ENCODE measurements at regions not wholly inside any gene's neighbourhood (a gene's known extent, or its start where the extent isn't known, plus 50 kb on each side); places are given as distances from the start of the nearest gene placed in this dataset.

DNA sequence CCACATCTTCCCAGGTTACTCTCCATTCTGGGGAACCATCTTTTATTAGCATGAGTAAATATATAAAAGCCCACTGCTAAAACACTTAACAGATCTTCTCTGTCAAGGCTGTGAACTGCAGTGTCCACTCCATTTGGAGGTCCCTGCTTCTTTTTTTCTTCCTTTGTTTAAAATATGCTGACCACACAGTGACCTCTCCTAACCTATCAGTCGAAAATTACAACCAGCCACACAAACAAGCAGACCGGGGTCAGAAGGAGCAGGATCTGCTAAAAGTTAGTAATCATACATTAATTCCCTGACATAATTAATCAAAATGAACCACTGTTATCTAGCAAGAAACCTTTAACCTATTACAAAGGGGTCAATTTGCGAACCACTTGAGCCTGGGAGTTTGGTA, 427.9 kb upstream of the NR2F2 start:
- Histone ChIP-seq H3K36me3 (no peaks in the 10 kb centered on the region), H3K27ac (no peak overlapping the region), H3K4me1 (replicated peaks) (no peaks in the 10 kb centered on the region), H3K27me3 (replicated peaks) (no peaks in the 10 kb centered on the region), H3K4me3 (no peak overlapping the region), H3K9me3 (replicated peaks) (no peaks in the 10 kb centered on the region)
- no peak for DNase-seq (ENCODE audit: low read depth in 1 of 2, low spot score in 2 of 2)

DNA sequence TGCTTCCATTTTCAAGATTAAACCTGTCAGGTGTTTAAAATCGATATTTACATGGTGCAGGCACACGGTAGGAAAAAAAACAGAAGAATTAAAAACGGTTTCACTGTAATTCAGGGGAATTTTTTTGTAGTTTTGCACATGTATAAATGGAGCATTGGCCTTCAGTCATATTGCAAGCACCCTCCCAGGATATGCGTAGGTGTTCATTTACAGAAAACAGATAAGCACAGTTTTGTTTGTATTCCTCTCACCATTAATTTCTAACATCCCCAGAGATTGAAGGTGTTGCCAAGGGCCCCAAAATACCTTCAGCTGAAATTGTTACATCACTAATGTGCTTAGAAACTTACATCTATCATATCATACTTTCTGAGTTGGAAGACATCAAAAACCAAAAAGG, 427.1 kb upstream of the NR2F2 start:
- Histone ChIP-seq H3K4me3 (no peak overlapping the region), H3K9me3 (replicated peaks) (no peaks in the 10 kb centered on the region), H3K27me3 (replicated peaks) (no peaks in the 10 kb centered on the region), H3K4me1 (replicated peaks) (no peaks in the 10 kb centered on the region), H3K36me3 (no peaks in the 10 kb centered on the region), H3K27ac (no peak overlapping the region)
- DNase-seq (ENCODE audit: low read depth in 1 of 2, low spot score in 2 of 2) = no peak

DNA sequence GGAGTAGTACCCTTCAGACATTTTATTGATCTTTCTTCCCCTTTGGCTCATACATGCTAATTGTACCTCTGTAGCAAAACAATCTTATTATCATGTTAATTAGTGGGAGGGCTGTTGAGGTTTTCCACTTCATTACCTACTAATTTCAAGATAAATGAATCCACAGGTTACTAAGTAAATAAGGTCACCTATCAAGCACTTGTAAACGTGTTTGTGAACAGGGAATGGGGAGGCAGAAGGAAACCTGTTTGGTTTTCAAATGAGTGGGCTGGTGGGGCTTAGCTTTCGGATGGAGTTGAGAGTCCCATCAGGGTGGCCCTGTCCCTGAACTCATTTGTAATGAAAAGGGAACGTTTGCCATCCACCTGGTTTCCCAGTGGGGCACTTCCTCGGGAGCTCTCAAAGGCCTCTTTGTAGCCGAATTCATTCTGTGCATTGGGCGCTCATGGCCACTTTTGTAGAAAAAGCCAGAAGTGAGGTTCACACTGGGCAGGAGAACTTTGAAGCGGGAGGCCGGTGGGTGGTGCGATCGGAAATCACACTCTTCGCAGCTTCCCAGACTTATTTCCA, 419.8 kb upstream of the NR2F2 start:
- no peaks in the 10 kb centered on the region for H3K27me3 ChIP-seq (replicated peaks)
- no peaks in the 10 kb centered on the region for H3K36me3 ChIP-seq
- H3K4me1 ChIP-seq (replicated peaks) = no peaks in the 10 kb centered on the region
- H3K27ac ChIP-seq = no peak overlapping the region
- no peaks in the 10 kb centered on the region for H3K9me3 ChIP-seq (replicated peaks)
- DNase-seq (ENCODE audit: low read depth in 1 of 2, low spot score in 2 of 2) = no peak
- no peak overlapping the region for H3K4me3 ChIP-seq

DNA sequence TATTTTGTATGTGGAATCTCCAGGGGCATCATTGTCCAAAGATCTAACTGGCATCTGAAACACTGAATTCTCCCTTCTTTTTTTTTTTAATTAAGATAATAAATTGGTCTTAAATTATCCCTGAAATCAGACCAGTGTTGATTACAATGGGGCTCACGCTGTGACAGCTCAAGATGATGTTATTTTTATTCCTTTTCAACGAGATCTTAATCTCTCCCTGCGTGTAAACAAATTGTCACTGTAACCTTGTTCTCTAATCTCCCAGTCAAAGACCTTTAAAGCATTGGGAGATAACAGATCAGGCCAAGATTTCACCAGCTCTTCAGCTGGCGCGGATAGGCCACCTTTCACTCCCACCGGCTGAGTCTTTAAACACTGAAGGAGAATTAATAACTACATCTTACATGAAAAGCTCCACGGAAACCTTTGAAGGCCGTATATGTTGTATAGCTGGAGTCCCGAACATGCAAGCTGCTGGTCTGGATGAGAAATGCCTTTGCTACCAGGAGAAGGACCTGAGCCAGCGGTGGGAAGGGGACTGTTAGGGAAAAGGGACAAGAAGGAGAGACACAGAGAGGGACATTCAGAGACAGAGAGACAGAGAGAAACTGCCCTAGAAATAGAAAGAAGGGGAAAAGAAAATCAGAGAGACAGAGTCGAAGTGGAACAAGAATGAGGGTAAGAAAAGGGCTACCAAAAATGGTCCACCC, 418.8 kb upstream of the NR2F2 start:
- DNase-seq (ENCODE audit: low read depth in 1 of 2, low spot score in 2 of 2) = no peak
- no peaks in the 10 kb centered on the region for H3K36me3 ChIP-seq
- no peak overlapping the region for H3K27ac ChIP-seq
- no peaks in the 10 kb centered on the region for H3K27me3 ChIP-seq (replicated peaks)
- no peaks in the 10 kb centered on the region for H3K4me1 ChIP-seq (replicated peaks)
- no peaks in the 10 kb centered on the region for H3K9me3 ChIP-seq (replicated peaks)
- no peak overlapping the region for H3K4me3 ChIP-seq

DNA sequence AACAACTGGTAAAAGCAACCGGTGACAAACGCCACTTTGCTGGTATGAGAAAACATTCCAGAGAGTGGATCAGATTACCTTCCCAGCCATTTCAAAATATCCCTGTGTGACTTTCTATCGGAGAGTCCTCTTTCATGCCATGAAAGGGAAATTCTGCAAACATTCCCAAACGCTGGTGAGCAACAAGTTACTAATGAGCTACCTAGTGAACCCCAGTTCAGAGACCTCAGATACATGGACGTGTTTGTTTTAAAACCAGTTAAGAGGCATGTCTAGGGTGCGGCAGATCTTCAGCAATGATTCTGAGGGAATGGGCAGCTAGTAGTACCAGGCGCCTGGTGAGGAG, 418.2 kb upstream of the NR2F2 start:
- no peaks in the 10 kb centered on the region for H3K4me1 ChIP-seq (replicated peaks)
- H3K4me3 ChIP-seq = no peak overlapping the region
- H3K27ac ChIP-seq = no peak overlapping the region
- H3K9me3 ChIP-seq (replicated peaks) = no peaks in the 10 kb centered on the region
- H3K27me3 ChIP-seq (replicated peaks) = no peaks in the 10 kb centered on the region
- no peak for DNase-seq (ENCODE audit: low read depth in 1 of 2, low spot score in 2 of 2)
- H3K36me3 ChIP-seq = no peaks in the 10 kb centered on the region

DNA sequence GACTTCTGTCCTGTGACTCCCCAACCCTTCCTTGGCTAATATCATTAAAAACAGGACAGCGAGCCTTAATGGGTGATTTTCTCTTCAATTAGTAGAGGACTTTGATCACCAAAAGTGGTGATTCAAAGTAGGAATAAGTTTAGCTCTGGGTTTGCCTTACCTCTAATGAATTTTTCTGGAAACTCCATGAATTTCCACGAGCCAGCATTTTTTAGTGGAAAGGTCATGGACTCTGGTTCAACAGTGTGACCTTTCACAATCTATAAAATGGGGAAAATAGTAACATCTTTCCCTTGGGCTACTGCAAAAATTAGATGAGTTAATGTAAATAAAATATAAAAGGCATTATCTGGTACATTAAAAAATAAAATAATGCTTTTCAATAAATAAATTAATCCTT, 417.8 kb upstream of the NR2F2 start:
- no peak overlapping the region for H3K27ac ChIP-seq
- H3K4me1 ChIP-seq (replicated peaks) = no peaks in the 10 kb centered on the region
- H3K27me3 ChIP-seq (replicated peaks) = no peaks in the 10 kb centered on the region
- no peaks in the 10 kb centered on the region for H3K9me3 ChIP-seq (replicated peaks)
- DNase-seq (ENCODE audit: low read depth in 1 of 2, low spot score in 2 of 2) = no peak
- H3K36me3 ChIP-seq = no peaks in the 10 kb centered on the region
- H3K4me3 ChIP-seq = no peak overlapping the region

DNA sequence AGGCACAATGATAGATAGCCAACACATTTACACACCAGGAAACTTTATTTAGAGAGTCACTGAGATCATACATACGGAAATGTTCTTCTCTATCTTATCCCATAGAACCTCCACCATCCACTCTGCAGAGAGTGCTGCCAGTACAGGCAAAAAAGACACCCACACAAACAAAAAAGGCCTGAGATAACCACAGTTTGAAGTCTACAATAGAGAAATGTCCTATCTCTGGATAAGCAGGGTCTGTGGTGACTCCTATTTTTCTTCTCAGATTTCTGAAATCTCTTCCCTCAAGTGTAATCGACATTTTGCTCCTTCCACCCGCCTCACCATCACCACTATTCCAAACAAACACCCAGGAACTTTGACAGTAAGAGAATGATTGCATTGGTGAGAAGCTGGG, 413.9 kb upstream of the NR2F2 start:
- Histone ChIP-seq H3K4me1 (replicated peaks) (no peaks in the 10 kb centered on the region), H3K4me3 (no peak overlapping the region), H3K27ac (no peak overlapping the region), H3K9me3 (replicated peaks) (no peaks in the 10 kb centered on the region), H3K36me3 (no peaks in the 10 kb centered on the region), H3K27me3 (replicated peaks) (no peaks in the 10 kb centered on the region)
- no peak for DNase-seq (ENCODE audit: low read depth in 1 of 2, low spot score in 2 of 2)

DNA sequence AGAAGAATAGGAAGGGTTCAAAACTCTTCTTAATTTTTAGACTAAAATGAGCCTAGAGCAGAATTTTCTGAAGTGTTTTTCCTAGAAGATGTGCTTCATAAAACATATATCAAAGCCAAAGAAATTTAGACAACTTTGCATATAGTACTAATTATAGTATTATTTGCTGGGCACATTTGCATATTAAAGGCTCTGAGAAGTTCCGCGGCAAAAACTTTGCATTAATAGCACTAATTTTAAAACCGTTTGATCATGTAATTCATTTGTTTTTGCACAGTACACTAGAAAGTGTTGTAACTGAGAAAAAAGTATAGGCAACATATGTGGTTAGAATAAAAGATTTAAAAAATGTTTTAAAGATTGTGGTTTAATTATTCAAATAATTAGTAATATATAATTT, 412.0 kb upstream of the NR2F2 start:
- no peak overlapping the region for H3K4me3 ChIP-seq
- H3K4me1 ChIP-seq (replicated peaks) = no peaks in the 10 kb centered on the region
- H3K27ac ChIP-seq = no peak overlapping the region
- DNase-seq (ENCODE audit: low read depth in 1 of 2, low spot score in 2 of 2) = no peak
- H3K27me3 ChIP-seq (replicated peaks) = no peaks in the 10 kb centered on the region
- no peaks in the 10 kb centered on the region for H3K36me3 ChIP-seq
- H3K9me3 ChIP-seq (replicated peaks) = no peaks in the 10 kb centered on the region

DNA sequence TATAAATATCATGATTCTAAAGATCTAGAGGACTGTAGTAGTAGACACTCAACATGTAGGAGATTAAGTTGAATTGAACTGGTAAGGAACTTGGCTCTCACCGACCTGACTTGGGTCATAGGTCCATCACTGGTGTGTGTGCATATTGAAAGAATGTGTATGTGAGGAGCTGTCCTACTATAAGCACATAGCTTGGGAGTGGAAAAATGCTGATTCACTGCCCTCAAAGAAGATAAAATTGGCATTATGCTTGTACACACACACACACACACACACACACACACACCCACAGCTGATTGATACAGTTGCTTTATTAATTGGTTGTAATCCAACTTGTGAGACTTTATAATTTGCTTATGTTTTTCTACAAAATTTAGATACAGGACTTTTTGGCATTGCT, 411.0 kb upstream of the NR2F2 start:
- H3K4me3 ChIP-seq = no peak overlapping the region
- H3K4me1 ChIP-seq (replicated peaks) = no peaks in the 10 kb centered on the region
- H3K9me3 ChIP-seq (replicated peaks) = no peaks in the 10 kb centered on the region
- no peak for DNase-seq (ENCODE audit: low read depth in 1 of 2, low spot score in 2 of 2)
- H3K27ac ChIP-seq = no peak overlapping the region
- no peaks in the 10 kb centered on the region for H3K36me3 ChIP-seq
- H3K27me3 ChIP-seq (replicated peaks) = no peaks in the 10 kb centered on the region

DNA sequence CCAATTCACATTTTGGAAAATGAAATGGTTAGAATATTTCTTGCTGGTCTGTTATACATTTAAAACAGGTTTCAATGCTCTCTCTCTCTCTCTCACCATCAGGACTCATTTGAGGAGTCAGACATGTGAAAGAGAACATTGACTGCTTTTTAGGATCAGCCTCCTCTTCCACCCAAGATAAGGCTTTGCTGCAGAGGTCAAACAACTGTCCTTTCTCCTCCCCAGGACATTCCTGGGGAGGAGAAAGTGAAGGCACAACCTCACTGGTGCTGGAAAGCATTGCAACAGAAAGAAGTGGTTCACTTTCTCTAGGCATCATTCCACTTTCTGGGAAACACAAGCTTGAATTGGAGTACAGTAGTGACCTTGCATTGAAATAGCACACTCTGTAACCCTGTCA, 409.1 kb upstream of the NR2F2 start:
- Histone ChIP-seq H3K9me3 (replicated peaks) (no peaks in the 10 kb centered on the region), H3K4me3 (no peak overlapping the region), H3K27ac (no peak overlapping the region), H3K4me1 (replicated peaks) (no peaks in the 10 kb centered on the region), H3K27me3 (replicated peaks) (no peaks in the 10 kb centered on the region), H3K36me3 (no peaks in the 10 kb centered on the region)
- no peak for DNase-seq (ENCODE audit: low read depth in 1 of 2, low spot score in 2 of 2)

DNA sequence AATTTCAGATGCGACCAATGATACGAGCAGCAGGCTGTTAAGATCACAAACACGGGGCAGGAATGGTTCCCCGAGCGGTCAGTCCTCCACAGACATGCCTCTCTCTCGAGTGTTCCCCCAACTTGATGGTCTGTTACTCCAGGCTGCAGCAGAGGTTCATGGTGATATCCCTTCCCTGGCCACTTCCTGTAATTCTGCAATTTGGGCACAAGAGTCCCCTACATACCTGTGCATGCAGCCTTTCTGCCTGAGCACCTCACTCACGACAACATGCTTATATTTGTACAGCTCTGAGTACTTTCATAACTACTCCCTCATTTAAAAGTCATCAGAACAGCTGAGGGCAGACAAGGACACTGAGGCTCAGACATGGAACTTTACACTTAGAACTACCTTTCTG, 408.1 kb upstream of the NR2F2 start:
- no peak for DNase-seq (ENCODE audit: low read depth in 1 of 2, low spot score in 2 of 2)
- no peaks in the 10 kb centered on the region for H3K9me3 ChIP-seq (replicated peaks)
- H3K4me1 ChIP-seq (replicated peaks) = no peaks in the 10 kb centered on the region
- no peak overlapping the region for H3K27ac ChIP-seq
- no peak overlapping the region for H3K4me3 ChIP-seq
- H3K27me3 ChIP-seq (replicated peaks) = no peaks in the 10 kb centered on the region
- H3K36me3 ChIP-seq = no peaks in the 10 kb centered on the region

DNA sequence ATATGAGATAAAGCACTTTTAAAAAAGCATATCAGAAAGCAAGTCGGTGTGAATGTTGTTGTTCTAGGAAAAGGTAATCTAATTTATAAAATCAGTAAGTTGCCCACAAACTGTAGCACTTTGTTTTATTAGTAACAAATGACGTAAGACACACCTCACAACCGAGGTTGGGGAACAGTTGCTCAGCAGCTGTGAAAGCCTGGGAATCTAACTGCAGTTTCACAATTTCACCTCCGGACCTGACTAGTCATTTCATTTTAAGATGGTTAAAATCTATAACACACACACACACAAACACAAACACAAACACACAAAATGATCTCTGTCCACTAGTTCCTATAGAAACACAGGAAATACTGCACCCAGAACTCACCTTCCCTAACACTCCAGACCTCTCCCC, 406.7 kb upstream of the NR2F2 start:
- DNase-seq (ENCODE audit: low read depth in 1 of 2, low spot score in 2 of 2) = no peak
- Histone ChIP-seq H3K9me3 (replicated peaks) (no peaks in the 10 kb centered on the region), H3K27ac (no peak overlapping the region), H3K36me3 (no peaks in the 10 kb centered on the region), H3K4me3 (no peak overlapping the region), H3K4me1 (replicated peaks) (no peaks in the 10 kb centered on the region), H3K27me3 (replicated peaks) (no peaks in the 10 kb centered on the region)

DNA sequence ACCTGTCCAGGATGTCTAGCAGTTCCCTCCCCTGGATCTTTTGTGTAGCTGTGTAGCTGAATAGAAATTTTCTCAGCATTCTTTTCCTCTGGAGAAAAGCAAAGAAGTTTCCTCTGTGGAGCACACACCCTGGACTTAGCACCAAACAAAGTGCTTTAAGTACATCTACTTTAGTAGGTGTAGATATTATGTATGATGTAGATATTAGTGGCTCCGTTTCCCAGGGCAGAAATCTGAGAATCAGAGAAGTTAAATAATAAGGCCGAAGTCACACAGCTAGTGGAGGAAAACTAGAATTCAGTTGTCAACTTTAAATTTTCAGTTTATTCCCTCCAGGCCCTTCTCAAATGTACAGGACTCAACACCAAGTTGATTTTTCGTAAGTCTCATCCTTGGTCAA, 401.7 kb upstream of the NR2F2 start:
- no peaks in the 10 kb centered on the region for H3K36me3 ChIP-seq
- no peak overlapping the region for H3K27ac ChIP-seq
- no peak overlapping the region for H3K4me3 ChIP-seq
- H3K9me3 ChIP-seq (replicated peaks) = 0 out of 2 replicates have a peak, but pooled peaks cover 3% of the 10 kb centered on the region
- H3K27me3 ChIP-seq (replicated peaks) = no peaks in the 10 kb centered on the region
- DNase-seq (ENCODE audit: low read depth in 1 of 2, low spot score in 2 of 2) = no peak
- H3K4me1 ChIP-seq (replicated peaks) = peaks cover 7% of the 10 kb centered on the region; the same call in 1 of the 2 replicates

DNA sequence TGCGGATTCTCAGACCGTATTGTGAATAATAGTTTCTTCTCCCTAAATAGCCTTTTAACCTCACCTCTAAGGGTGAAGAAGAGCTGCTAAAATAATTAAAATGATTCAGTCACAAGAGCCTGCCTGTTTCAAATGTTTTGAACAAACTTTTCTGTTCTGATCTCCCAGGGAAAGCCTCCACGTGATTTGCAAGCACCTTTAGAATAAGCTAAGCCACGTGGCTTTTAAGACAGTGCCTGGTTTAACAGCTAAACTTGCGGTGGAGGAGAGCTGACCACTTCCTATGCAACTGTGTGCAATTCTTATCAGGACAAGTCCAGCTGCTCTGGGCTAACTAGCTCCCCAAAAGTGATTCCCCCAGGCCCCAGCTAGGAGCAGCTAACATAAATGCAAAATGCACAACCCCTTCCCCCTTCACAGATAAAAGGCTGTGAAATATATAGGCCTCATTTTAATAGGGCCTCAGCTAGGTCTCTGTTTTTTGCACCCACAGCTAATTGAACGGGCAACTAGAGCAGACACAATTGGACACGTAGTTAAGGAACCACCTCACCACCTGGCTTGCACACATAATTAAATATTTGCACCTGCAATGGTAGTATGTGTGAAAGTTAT, 401.2 kb upstream of the NR2F2 start:
- Histone ChIP-seq H3K36me3 (no peaks in the 10 kb centered on the region), H3K4me3 (no peak overlapping the region), H3K27ac (no peak overlapping the region), H3K4me1 (replicated peaks) (peaks cover 7% of the 10 kb centered on the region; the same call in 1 of the 2 replicates), H3K27me3 (replicated peaks) (no peaks in the 10 kb centered on the region), H3K9me3 (replicated peaks) (0 out of 2 replicates have a peak, but pooled peaks cover 3% of the 10 kb centered on the region)
- DNase-seq (ENCODE audit: low read depth in 1 of 2, low spot score in 2 of 2) = no peak
